ENCODE measurements at regions not wholly inside any gene's neighbourhood (a gene's known extent, or its start where the extent isn't known, plus 50 kb on each side); places are given as distances from the start of the nearest gene placed in this dataset.

- CTCF ChIA-PET: no interaction called here
- Histone ChIP-seq H3K27me3 (replicated peaks; ENCODE audit: control insufficient read depth, insufficient read depth, low read length) (no peaks in the 10 kb centered on the region; the same call in 1 of the 2 replicates), H3K36me3 (ENCODE audit: control insufficient read depth, insufficient read depth, low read length) (no peaks in the 10 kb centered on the region)
Measured at GRCh38 chr10:70964881-70965280, 76.5 kb upstream of the PCBD1 start.

GRCh38 chr10:70965566-70965965 lies 77.2 kb upstream of the PCBD1 start:
- Mint-ChIP-seq H3K27me3 (ENCODE audit: insufficient read depth, unreplicated experiment) (peaks cover 6% of the 10 kb centered on the region), H3K9me3 (ENCODE audit: unreplicated experiment) (no peaks in the 10 kb centered on the region), H3K27ac (ENCODE audit: unreplicated experiment) (no peak overlapping the region), H3K4me3 (ENCODE audit: unreplicated experiment) (no peak overlapping the region), H3K36me3 (ENCODE audit: insufficient read depth, unreplicated experiment) (no peaks in the 10 kb centered on the region), H3K4me1 (ENCODE audit: low read depth, unreplicated experiment) (no peaks in the 10 kb centered on the region)
- H3K4me1 ChIP-seq: no peaks in the 10 kb centered on the region
- no TSS peak for BruUV-seq (replicated peaks)
- no peaks in the 10 kb centered on the region for H3K36me3 ChIP-seq (ENCODE audit: control insufficient read depth, insufficient read depth, low read length)
- ChIA-PET POLR2A (no interaction called here), CTCF (no interaction called here)
- H3K4me3 ChIP-seq (ENCODE audit: low read depth, low read length): no peak overlapping the region
- DNase-seq: no peak
- intact Hi-C loops (cut with micrococcal nuclease; ENCODE audit: unreplicated experiment): no loop called here
- H3K9me3 ChIP-seq: no peaks in the 10 kb centered on the region; the same call in 1 of the 2 replicates
- TF ChIP-seq CTCF (IDR thresholded peaks at IDR 0.05; ENCODE audit: insufficient read depth in 1 of 2, low read depth in 1 of 2, low read length in 1 of 2, severe bottlenecking in 1 of 2, unreplicated experiment in 1 of 2): no peak
- no peaks in the 10 kb centered on the region; the same call in 1 of the 2 replicates for H3K27me3 ChIP-seq (replicated peaks; ENCODE audit: control insufficient read depth, insufficient read depth, low read length)

More at GRCh38 chr10:70964881-70965280, 76.5 kb upstream of the PCBD1 start:
- Mint-ChIP-seq H3K27me3 (ENCODE audit: insufficient read depth, unreplicated experiment) (peaks cover 6% of the 10 kb centered on the region), H3K9me3 (ENCODE audit: unreplicated experiment) (no peaks in the 10 kb centered on the region), H3K36me3 (ENCODE audit: insufficient read depth, unreplicated experiment) (no peaks in the 10 kb centered on the region), H3K4me3 (ENCODE audit: unreplicated experiment) (no peak overlapping the region), H3K4me1 (ENCODE audit: low read depth, unreplicated experiment) (no peaks in the 10 kb centered on the region), H3K27ac (ENCODE audit: unreplicated experiment) (no peak overlapping the region)
- DNase-seq: no peak
- no peak for TF ChIP-seq CTCF (IDR thresholded peaks at IDR 0.05; ENCODE audit: insufficient read depth in 1 of 2, low read depth in 1 of 2, low read length in 1 of 2, severe bottlenecking in 1 of 2, unreplicated experiment in 1 of 2)
- H3K4me1 ChIP-seq: no peaks in the 10 kb centered on the region
- H3K9me3 ChIP-seq: no peaks in the 10 kb centered on the region; the same call in 1 of the 2 replicates
- intact Hi-C loops (cut with micrococcal nuclease; ENCODE audit: unreplicated experiment): no loop called here
- POLR2A ChIA-PET: no interaction called here
- no TSS peak for BruUV-seq (replicated peaks)
- no peak overlapping the region for H3K4me3 ChIP-seq (ENCODE audit: low read depth, low read length)

GRCh38 chr10:70966646-70967553 lies 78.5 kb upstream of the PCBD1 start:
- no TSS peak for BruUV-seq (replicated peaks)
- Mint-ChIP-seq H3K27ac (ENCODE audit: unreplicated experiment) (no peak overlapping the region), H3K4me3 (ENCODE audit: unreplicated experiment) (no peak overlapping the region), H3K9me3 (ENCODE audit: unreplicated experiment) (peaks cover 7% of the 10 kb centered on the region), H3K36me3 (ENCODE audit: insufficient read depth, unreplicated experiment) (no peaks in the 10 kb centered on the region), H3K27me3 (ENCODE audit: insufficient read depth, unreplicated experiment) (peaks cover 6% of the 10 kb centered on the region), H3K4me1 (ENCODE audit: low read depth, unreplicated experiment) (no peaks in the 10 kb centered on the region)
- DNase-seq: no peak
- intact Hi-C loops (cut with micrococcal nuclease; ENCODE audit: unreplicated experiment): no loop called here
- no peaks in the 10 kb centered on the region for H3K4me1 ChIP-seq
- H3K27me3 ChIP-seq (replicated peaks; ENCODE audit: control insufficient read depth, insufficient read depth, low read length): no peaks in the 10 kb centered on the region; the same call in 1 of the 2 replicates
- TF ChIP-seq CTCF (IDR thresholded peaks at IDR 0.05; ENCODE audit: insufficient read depth in 1 of 2, low read depth in 1 of 2, low read length in 1 of 2, severe bottlenecking in 1 of 2, unreplicated experiment in 1 of 2): no peak
- no peaks in the 10 kb centered on the region for H3K36me3 ChIP-seq (ENCODE audit: control insufficient read depth, insufficient read depth, low read length)
- no peak overlapping the region for H3K4me3 ChIP-seq (ENCODE audit: low read depth, low read length)
- CTCF ChIA-PET: no interaction called here
- POLR2A ChIA-PET: no interaction called here
- H3K9me3 ChIP-seq: peaks cover 4% of the 10 kb centered on the region

Measured in Caco-2 (cell line).